GM18858 (cell line): ENCODE measurements at regions not wholly inside any gene's neighbourhood (a gene's known extent, or its start where the extent isn't known, plus 50 kb on each side); places are given as distances from the start of the nearest gene placed in this dataset.
"Not testable (repeated sequence)": the region's sequence is repeated elsewhere in the genome, so short reads cannot be mapped to it uniquely, and the experiment has no call there.

ENCODE experiments used
- ATAC-seq: cut with Tn5 transposase; IDR thresholded peaks from one replicate; pipeline ENCODE4 v1.9.1; 2021; ENCODE audit not compliant: unreplicated experiment

- no peak for ATAC-seq
Observed at GRCh38 chr1:60822252-60822651, 260.1 kb upstream of the NFIA start.

- ATAC-seq, result no peak
Observed at GRCh38 chr1:60821156-60821555, 261.2 kb upstream of the NFIA start.

- ATAC-seq, result no peak
Observed at GRCh38 chr1:60818969-60819701, 263.2 kb upstream of the NFIA start.

DNA sequence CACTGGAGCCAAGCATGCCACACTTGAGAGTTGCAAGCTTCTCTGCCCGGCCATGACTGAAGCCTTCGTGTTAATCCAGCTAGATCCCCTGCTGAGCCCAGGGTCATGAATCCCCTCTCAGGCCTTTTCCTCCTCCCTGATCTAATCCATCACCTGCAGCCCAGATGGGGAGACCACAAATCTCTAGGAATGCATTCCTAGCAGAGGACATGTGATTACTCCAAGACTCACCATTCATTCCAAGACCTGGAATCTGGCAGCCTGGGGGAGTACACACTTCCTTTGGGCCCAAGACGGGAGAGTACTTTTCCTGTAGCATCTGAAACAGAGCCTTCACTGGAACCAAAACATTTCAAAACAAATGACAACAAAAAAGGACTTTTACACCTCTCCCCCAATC, 269.3 kb upstream of the NFIA start:
- no peak for ATAC-seq

DNA sequence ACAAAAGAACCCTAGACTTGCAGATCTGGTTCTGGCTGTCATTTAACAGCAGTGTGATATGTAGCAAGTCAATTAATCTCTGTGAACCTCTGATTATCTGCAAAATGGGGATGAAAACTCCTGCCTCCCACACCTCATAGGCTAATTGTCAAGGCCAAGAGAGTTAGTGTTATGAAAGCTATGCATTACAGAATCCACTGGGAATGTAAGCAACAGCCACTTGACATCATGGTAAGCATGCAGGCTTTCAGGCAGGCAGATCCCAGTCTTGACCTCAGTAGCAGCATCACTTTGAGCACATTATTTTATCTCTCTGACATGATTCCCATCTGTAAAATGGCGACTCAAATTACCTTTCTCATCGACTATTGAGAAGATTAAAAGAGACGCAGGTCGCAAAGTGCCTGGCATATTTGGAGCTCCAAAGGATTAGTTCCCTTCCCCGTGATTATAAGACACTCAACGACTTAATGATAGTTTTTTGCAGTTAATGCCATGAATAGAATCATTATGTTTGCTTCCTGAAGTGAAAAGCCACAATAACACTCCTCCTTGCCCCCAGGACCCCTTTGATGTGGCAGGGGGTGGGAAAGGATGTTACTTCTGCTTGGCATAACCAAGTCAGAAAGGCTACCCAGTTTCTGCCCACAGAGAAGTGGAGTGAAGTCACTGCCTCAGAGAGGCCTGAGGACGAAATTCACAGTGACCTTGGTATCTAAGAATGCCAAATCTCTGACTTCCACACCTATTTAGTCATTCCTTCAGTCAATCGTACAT, 273.0 kb upstream of the NFIA start:
- ATAC-seq, result no peak

GRCh38 chr1:60808676-60809075, 273.7 kb upstream of the NFIA start:
- ATAC-seq, result no peak

DNA sequence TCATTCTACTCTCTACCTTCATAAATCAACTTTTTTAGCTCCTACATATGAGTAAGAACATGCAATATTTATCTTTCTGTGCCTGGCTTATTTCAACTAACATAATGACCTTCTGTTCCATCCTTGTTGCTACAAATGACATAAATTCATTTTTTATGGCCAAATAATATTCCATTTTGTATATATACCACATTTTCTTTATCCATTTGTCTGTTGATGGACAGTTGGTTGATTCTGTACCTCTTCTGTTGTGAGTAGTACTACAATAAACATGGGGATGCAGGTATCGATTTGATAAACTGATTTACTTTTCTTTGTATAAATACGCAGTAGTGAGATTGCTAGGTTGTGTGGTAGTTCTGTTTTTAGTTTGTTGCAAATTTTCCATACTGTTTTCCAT, 279.5 kb upstream of the NFIA start:
- ATAC-seq, result no peak

GRCh38 chr1:60797351-60797750, 285.0 kb upstream of the NFIA start:
- no peak for ATAC-seq

GRCh38 chr1:60791226-60791625, 291.1 kb upstream of the NFIA start:
- no peak for ATAC-seq

- ATAC-seq, result not testable (repeated sequence)
Observed at GRCh38 chr1:60773099-60773498, 309.3 kb upstream of the NFIA start.

- no peak for ATAC-seq
Observed at GRCh38 chr1:60769082-60769481, 313.3 kb upstream of the NFIA start.

DNA sequence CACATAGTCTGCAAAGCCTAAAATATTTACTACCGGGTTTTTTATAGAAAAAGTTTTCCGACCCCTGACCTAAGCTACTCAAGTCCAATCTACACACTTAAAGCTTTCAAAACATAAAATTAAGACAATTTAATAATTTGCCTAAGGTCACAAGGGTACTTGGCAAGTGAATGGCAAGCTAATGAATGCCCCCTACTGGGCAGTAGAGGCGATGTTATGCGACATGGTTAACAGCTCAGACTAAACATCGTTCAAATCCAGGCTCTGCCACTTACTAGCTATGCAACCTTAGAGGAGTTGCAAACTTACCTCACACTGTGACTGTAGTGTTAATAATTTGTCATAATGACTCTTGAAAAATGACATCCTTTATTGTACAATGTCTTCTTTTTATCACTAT, 317.2 kb upstream of the NFIA start:
- ATAC-seq, result no peak

DNA sequence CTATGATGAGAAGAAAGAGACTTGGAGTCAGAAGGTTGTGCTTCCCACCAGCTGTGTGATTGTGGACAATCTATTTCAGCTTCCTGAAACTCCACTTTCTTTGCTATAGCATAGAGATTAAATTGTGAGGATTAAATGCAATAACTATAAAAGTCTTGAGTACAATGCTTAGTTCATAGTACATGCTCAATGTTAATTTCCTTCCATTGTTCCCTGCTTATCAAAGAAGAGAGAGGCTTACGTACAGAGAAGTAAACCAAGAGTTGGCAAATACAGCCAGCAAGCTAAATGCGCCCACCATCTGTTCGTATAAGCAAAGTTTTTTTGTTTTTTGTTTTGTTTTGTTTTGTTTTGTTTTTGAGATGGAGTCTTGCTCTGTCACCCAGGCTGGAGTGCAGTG, 317.9 kb upstream of the NFIA start:
- no peak for ATAC-seq

DNA sequence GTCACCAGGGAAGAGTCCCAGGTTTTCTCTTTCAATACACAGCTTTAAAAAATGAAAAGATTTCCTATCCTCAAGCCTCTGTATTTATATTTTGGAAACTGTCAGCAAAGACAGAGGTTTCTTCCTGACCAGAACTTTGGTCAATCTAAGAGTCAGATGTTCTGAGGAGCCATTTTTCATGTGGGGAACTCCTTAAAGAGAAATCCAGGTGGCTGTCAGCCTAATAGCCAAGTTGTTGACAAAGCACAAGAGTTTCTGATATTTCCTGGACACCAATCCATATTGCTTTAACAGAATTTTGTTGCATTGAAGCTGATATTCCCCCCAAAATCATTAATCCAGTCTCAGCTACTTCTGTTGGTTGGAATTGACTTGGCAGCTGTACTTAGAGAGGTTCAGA, 318.6 kb upstream of the NFIA start:
- ATAC-seq, result no peak

GRCh38 chr1:60762911-60763310, 319.4 kb upstream of the NFIA start:
- no peak for ATAC-seq

DNA sequence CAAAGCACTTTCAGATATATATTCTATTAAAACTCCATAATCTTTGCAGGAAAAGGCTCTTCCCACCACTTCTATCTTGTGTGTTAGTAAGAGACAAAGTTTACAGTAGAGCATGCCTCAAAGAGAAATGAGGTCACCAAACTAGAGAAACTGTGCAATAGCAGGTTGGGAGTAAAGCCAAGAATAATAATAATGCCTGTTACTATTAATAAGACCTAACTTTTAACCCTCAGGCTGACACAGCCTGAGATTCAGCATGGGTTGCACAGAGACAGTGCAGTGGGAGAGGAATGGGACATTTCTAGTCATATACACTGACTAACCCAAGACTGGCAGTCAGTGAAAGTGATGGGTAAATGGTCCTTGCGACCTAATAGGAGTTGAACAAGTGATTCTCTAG, 320.2 kb upstream of the NFIA start:
- no peak for ATAC-seq

- no peak for ATAC-seq
Observed at GRCh38 chr1:60759291-60759690, 323.1 kb upstream of the NFIA start.

DNA sequence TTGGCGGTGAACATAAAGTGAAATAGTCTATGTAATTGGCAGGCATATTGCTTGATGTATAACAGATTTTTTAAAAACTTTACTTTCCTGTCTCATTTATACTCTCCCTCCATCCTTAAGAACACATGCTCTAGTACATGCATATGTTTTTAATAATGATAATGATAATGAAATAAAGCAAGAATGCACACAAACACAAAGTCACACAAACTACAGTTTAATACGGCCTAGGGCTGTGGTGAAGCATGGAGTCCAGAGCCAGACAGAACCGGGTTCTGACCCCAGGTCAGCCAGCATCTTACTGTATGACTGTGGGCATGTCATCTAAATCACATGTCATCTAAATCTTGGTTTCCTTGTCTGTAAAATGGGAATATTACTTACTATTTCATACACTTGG, 324.9 kb upstream of the NFIA start:
- no peak for ATAC-seq

DNA sequence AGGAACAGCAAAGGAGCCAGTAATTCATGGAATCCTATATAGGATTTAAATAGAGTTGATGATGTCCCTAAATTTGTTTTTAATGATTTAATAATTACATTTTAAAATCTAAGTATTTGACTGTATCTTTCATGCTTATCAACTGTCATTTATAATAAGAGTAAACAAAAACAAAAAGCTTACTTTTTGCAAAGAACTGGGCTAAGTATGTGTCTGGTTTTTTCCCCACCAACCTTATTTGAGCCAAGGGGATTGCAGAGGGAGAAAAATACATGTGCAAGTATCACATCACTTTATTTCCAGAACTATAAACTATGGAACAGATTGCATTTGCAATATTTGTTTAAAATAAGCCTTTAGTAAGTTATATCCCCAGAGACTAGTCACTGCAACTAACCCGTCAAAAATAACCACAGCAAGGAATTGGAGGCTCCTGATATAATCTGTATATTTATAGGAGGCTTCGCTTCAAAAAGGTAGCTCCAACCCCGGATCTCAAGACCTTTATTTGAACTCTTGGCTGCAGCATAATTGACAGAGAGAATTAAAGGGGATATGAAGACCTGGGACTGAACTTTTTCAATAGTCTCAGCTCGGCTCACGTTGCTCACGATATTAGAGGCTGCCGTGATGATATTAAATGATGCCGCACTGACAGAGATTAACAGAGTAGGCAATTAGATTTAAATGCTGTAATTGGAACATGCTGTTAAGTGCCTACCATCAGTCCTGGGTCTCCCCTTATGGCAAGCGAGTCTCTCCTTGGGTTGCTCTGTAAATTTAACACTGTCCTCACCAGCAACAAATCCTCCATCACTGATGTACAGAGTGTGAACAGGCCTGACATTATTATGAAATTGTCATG, 329.1 kb upstream of the NFIA start:
- no peak for ATAC-seq

DNA sequence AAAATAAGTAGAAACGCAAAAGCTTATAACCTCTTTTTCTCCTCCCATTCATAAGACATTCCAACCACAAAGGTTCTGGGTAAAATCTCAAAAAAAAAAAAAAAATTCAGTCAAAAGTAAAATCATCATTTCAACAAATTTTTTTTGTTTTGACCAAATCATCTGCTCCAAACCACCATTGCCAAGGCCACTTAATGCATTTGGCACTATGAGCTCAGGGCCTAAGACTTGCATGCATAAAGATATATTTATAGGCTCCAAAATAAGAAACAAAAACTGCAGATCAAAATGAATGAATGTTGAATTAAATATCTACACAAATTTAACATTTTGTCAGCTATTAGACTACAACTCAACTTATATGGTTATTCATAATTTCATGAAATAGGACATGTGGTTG, 331.1 kb upstream of the NFIA start:
- no peak for ATAC-seq

DNA sequence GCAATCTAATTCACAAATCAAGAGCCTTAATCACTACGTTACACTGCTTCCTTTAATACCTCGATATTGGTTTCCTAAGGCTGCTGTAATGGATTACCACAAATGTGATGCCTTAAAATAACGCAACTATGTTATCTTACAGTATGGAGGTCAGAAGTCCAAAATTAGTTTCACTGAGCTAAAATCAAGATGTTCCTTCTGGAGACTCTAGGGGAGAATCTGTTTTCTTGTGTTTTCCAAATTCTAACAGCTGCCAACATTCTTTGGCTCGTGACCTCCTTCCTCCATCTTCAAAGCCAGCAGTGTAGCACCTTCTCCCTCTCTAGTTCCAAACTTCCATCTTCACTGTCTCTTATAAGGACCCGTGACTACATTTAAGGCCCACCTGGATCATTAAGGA, 335.0 kb upstream of the NFIA start:
- ATAC-seq, result no peak
